Glutamatergic neuron (in vitro differentiated cells): ENCODE measurements at regions not wholly inside any gene's neighbourhood (a gene's known extent, or its start where the extent isn't known, plus 50 kb on each side); places are given as distances from the start of the nearest gene placed in this dataset.
A peak's percentile ranks its signal among the peaks of the same experiment; 100 is the strongest.

Experiments used
- DNase-seq: peaks from one replicate; pipeline ENCODE4 v3.0.0; 2022
- H3K27ac Mint-ChIP-seq: one replicate; pipeline ENCODE4 v1.8.0; 2020; ENCODE audit warnings: mild to moderate bottlenecking, mixed read lengths, inconsistent platforms; ENCODE audit not compliant: unreplicated experiment
- H3K27me3 Mint-ChIP-seq: one replicate; pipeline ENCODE4 v1.8.0; 2020; ENCODE audit warnings: mild to moderate bottlenecking, moderate library complexity, mixed read lengths, inconsistent platforms; ENCODE audit not compliant: unreplicated experiment
- H3K36me3 Mint-ChIP-seq: one replicate; pipeline ENCODE4 v1.8.0; 2020; ENCODE audit warnings: mild to moderate bottlenecking, mixed read lengths, inconsistent platforms; ENCODE audit not compliant: unreplicated experiment
- H3K4me1 Mint-ChIP-seq: one replicate; pipeline ENCODE4 v1.8.0; 2020; ENCODE audit warnings: mild to moderate bottlenecking, low read depth, mixed read lengths, inconsistent platforms; ENCODE audit not compliant: unreplicated experiment
- H3K4me3 Mint-ChIP-seq: one replicate; pipeline ENCODE4 v1.8.0; 2020; ENCODE audit warnings: mild to moderate bottlenecking, mixed read lengths, inconsistent platforms; ENCODE audit not compliant: unreplicated experiment
- H3K9me3 Mint-ChIP-seq: one replicate; pipeline ENCODE4 v1.8.0; 2020; ENCODE audit warnings: mild to moderate bottlenecking, moderate library complexity, mixed read lengths, inconsistent platforms; ENCODE audit not compliant: unreplicated experiment
- TF ChIP-seq, protein P1 (sequence below): fragments of 200-600 bp; sonication (generic); IDR thresholded peaks from one replicate; pipeline ENCODE4 v1.5.0; 2021; ENCODE audit not compliant: partially characterized antibody, unreplicated experiment

DNA sequence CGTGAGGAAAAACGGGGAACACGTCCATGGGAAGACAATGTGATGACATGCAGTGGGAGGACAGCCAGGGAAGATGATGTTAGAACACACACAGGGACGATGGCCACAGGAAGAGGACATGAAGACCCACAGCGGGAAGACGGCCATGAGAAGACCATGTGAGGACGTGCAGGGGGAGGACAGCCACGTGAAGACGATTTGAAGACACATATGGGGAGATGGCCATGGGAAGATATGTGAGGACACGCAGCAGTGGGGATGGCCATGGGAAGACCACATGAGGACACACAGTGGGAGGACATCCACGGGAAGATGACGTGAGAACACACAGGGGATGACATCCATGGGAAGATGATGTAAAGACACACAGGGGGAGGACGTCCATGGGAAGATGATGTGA lies 83.8 kb downstream of the UQCRFS1 start:
- H3K27ac Mint-ChIP-seq, result no peak overlapping the region
- H3K27me3 Mint-ChIP-seq, result no peaks in the 10 kb centered on the region
- H3K9me3 Mint-ChIP-seq, result peaks cover 8% of the 10 kb centered on the region
- H3K4me3 Mint-ChIP-seq, result no peak overlapping the region
- no peak for DNase-seq
- H3K4me1 Mint-ChIP-seq, result no peaks in the 10 kb centered on the region
- peaks cover 13% of the 10 kb centered on the region for H3K36me3 Mint-ChIP-seq
- TF ChIP-seq, protein P1, sequence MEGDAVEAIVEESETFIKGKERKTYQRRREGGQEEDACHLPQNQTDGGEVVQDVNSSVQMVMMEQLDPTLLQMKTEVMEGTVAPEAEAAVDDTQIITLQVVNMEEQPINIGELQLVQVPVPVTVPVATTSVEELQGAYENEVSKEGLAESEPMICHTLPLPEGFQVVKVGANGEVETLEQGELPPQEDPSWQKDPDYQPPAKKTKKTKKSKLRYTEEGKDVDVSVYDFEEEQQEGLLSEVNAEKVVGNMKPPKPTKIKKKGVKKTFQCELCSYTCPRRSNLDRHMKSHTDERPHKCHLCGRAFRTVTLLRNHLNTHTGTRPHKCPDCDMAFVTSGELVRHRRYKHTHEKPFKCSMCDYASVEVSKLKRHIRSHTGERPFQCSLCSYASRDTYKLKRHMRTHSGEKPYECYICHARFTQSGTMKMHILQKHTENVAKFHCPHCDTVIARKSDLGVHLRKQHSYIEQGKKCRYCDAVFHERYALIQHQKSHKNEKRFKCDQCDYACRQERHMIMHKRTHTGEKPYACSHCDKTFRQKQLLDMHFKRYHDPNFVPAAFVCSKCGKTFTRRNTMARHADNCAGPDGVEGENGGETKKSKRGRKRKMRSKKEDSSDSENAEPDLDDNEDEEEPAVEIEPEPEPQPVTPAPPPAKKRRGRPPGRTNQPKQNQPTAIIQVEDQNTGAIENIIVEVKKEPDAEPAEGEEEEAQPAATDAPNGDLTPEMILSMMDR, result no peak

DNA sequence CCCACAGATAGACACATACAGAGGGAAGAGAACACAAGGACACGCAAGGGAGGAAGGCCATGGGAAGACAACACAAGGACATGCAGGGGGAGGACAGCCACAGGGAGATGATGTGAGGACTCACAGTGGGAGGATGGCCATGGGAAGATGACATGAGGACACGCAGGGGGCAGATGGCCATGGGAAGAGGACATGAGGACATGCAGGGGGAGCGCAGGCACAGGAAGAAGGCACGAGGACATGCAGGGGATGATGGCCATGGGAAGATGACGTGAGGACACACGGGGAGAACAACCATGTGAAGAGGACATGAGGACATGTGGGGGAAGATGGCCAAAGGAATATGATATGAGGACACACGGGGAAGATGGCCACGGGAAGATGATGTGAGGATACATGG lies 84.7 kb downstream of the UQCRFS1 start:
- Mint-ChIP-seq H3K9me3 (peaks cover 12% of the 10 kb centered on the region), H3K27ac (no peak overlapping the region), H3K36me3 (peaks cover 18% of the 10 kb centered on the region), H3K4me1 (no peaks in the 10 kb centered on the region), H3K27me3 (no peaks in the 10 kb centered on the region), H3K4me3 (no peak overlapping the region)
- TF ChIP-seq, protein P1, result no peak
- DNase-seq, result no peak

DNA sequence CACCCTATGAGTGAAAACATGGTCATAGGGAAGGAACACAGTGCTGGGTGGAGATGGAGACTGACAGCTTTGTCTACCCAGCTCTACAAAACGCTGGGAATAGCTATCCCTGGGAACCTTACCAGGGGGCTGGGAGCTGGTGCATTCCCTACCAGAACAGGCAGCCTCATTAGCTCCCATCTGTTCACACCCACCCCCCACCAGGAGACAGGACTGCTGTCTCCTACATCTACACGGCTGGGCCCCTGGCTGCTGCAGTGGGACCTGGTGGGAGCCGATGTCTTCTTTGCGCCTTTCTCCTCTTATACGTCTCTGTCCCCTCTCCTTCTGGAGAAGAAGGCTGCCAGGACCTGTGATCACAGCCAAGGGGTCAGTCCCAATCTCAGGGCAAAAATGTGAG lies 90.8 kb downstream of the UQCRFS1 start:
- H3K27me3 Mint-ChIP-seq, result peaks cover 18% of the 10 kb centered on the region
- TF ChIP-seq, protein P1, result no peak
- no peak overlapping the region for H3K4me3 Mint-ChIP-seq
- peak overlapping the region; percentile 59 for H3K27ac Mint-ChIP-seq
- H3K4me1 Mint-ChIP-seq, result peaks cover 31% of the 10 kb centered on the region
- DNase-seq, result no peak
- peaks cover 32% of the 10 kb centered on the region for H3K9me3 Mint-ChIP-seq
- H3K36me3 Mint-ChIP-seq, result peaks cover 22% of the 10 kb centered on the region

DNA sequence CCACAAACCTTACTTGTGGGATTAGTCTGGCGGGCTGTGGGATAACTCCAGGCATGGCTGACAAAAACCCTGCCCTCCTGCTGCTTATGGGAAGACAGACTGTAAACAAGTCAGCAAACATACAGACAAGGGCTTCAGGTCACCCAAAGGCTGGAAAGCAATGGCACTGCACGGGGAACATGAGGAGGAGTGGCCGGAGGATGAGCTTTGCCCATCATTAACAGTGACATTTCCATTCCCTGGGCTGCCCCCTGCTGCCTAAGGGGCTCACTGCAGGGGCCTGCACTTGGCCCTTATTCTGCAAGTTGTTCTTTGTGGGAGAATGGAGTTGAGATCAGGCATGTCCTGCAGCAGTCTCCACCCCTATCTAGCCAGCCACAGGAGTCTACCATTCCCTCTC lies 91.3 kb downstream of the UQCRFS1 start:
- H3K27ac Mint-ChIP-seq, result peak overlapping the region; percentile 99
- no peak overlapping the region for H3K4me3 Mint-ChIP-seq
- H3K27me3 Mint-ChIP-seq, result peaks cover 22% of the 10 kb centered on the region
- peaks cover 31% of the 10 kb centered on the region for H3K4me1 Mint-ChIP-seq
- TF ChIP-seq, protein P1, result peak; percentile 59
- H3K36me3 Mint-ChIP-seq, result peaks cover 22% of the 10 kb centered on the region
- H3K9me3 Mint-ChIP-seq, result peaks cover 35% of the 10 kb centered on the region
- DNase-seq, result peak; percentile 67

DNA sequence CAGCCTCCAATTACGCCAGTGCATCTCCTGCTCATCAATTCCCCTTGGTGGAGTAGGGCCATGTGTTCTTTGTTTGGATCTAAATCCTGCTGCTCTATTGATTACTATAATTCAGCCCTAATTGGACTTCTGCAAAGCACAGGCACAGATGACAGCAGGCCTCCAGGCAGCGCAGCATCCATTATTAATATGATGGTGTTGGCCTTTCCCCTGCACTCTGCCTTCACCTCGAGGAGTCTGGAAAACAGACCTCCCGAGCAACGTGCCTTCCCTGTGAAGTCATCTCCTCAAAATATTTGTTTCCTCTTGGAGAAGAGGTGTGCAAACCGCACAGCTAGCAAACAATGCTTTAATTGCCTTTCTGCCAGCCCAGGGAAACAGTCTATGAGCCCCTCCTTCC lies 92.5 kb downstream of the UQCRFS1 start:
- peak overlapping the region; percentile 99 for H3K27ac Mint-ChIP-seq
- TF ChIP-seq, protein P1, result no peak
- peak overlapping the region; percentile 62 for H3K4me3 Mint-ChIP-seq
- DNase-seq, result peak; percentile 75
- peaks cover 26% of the 10 kb centered on the region for H3K27me3 Mint-ChIP-seq
- H3K4me1 Mint-ChIP-seq, result peaks cover 31% of the 10 kb centered on the region
- H3K36me3 Mint-ChIP-seq, result peaks cover 21% of the 10 kb centered on the region
- H3K9me3 Mint-ChIP-seq, result peaks cover 37% of the 10 kb centered on the region
